AG09319 (cell line): ENCODE measurements at regions not wholly inside any gene's neighbourhood (a gene's known extent, or its start where the extent isn't known, plus 50 kb on each side); places are given as distances from the start of the nearest gene placed in this dataset.

Experiments used
- DNase-seq: peaks from one replicate; pipeline ENCODE4 v3.0.0-alpha.2; 2010; ENCODE audit warnings: low read depth; ENCODE audit errors: extremely low read depth
- TF ChIP-seq, protein P1 (sequence below): IDR thresholded peaks from 2 replicates; pipeline ENCODE4 v1.5.1; 2011; ENCODE audit warnings: low read depth, mild to moderate bottlenecking, inconsistent platforms, low read length, moderate library complexity

DNA sequence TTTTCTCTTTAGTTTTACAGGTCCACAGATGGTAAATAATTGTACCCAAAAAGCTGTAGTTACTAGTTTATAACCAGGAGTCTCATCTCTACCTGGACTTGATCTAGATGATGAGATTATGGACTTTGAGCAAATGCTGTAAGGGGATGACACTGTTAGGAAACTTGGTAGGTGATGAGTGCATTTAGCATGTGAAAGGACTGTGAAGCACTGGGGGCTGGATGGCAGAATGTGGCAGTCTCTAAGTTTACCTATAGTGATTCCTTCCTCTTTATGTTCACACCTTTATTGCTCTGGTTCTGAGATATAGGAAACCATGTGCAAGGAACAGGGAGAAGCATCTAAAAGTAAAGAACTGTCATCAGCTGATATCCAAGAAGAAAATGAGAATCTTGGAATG, 230.7 kb upstream of the CHORDC1 start:
- DNase-seq, result no peak
- TF ChIP-seq, protein P1, sequence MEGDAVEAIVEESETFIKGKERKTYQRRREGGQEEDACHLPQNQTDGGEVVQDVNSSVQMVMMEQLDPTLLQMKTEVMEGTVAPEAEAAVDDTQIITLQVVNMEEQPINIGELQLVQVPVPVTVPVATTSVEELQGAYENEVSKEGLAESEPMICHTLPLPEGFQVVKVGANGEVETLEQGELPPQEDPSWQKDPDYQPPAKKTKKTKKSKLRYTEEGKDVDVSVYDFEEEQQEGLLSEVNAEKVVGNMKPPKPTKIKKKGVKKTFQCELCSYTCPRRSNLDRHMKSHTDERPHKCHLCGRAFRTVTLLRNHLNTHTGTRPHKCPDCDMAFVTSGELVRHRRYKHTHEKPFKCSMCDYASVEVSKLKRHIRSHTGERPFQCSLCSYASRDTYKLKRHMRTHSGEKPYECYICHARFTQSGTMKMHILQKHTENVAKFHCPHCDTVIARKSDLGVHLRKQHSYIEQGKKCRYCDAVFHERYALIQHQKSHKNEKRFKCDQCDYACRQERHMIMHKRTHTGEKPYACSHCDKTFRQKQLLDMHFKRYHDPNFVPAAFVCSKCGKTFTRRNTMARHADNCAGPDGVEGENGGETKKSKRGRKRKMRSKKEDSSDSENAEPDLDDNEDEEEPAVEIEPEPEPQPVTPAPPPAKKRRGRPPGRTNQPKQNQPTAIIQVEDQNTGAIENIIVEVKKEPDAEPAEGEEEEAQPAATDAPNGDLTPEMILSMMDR, result no peak

GRCh38 chr11:90449606-90450005, 226.8 kb upstream of the CHORDC1 start:
- TF ChIP-seq, protein P1, result no peak
- DNase-seq, result no peak

GRCh38 chr11:90448256-90448655, 225.4 kb upstream of the CHORDC1 start:
- TF ChIP-seq, protein P1, result no peak
- DNase-seq, result no peak

DNA sequence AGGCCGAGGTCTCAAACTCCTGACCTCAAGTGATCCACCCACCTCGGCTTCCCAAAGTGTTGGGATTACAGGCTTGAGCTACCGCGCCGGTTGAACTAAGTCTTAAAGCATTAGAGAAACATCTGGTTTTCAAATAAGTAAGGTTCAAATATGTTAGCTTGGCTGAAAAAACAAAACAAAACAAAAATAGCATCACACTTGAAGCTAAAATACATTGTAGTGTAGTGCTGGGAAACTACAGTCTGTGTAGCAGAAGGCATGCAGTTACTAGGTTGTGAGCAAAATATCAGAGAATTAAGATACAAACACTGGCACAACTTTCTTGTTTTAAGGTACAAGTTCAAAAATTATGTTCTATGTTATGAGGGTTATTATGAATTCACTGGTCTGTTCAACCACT, 224.8 kb upstream of the CHORDC1 start:
- no peak for DNase-seq
- TF ChIP-seq, protein P1, result no peak

DNA sequence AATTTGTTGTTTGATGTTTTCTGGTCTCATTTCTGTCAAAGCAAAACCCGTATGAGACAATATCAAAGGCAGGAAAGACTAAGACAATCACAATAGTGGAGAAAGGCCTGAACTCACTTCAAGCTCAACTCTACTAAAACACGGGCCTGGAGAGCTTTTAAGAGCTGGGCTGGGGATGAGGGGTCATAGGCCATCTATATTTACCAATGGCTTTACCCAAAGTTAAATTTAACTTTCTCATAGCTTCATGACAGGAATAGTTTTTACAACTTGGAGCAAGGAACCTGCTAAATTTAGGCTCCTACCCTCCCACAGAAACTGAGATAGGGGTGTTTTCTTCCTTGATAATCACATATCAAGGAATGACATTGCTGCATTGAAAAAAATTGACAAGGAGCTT, 223.4 kb upstream of the CHORDC1 start:
- DNase-seq, result no peak
- TF ChIP-seq, protein P1, result no peak

- TF ChIP-seq, protein P1, result no peak
Observed at GRCh38 chr11:90438069-90438468, 215.2 kb upstream of the CHORDC1 start.

GRCh38 chr11:90434858-90435257, 212.0 kb upstream of the CHORDC1 start:
- no peak for DNase-seq

More at GRCh38 chr11:90438069-90438468, 215.2 kb upstream of the CHORDC1 start:
- DNase-seq, result no peak

More at GRCh38 chr11:90434858-90435257, 212.0 kb upstream of the CHORDC1 start:
- TF ChIP-seq, protein P1, result no peak
